ENCODE measurements at regions not wholly inside any gene's neighbourhood (a gene's known extent, or its start where the extent isn't known, plus 50 kb on each side); places are given as distances from the start of the nearest gene placed in this dataset.

DNA sequence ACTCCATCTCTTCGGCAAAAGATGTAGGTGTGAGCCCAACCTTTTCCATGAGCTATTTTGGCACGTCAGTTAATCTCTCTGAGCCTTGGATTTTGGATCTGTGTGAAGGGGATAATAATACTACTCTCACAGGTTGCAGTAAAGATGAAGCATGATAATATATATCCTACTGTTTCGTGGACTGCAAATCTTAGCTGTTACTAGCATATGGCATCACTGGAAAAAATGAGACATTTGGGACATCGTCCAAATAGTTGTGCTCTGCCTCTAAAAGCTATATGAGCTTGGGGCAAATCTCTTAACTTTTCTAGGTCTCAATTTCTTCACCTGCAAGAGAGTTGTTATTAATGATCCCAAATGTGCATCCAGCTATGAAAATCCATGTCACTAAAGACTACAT, 147.4 kb upstream of the ZRANB2 start:
- Histone ChIP-seq H3F3A (ENCODE audit: insufficient read depth, low read depth) (no peaks in the 10 kb centered on the region), H2AFZ (no peak overlapping the region), H3K27ac (no peak overlapping the region), H3K9me3 (ENCODE audit: insufficient read depth, low read depth) (peaks cover 3% of the 10 kb centered on the region; the same call in 1 of the 2 replicates), H3K27me3 (ENCODE audit: insufficient read depth, low read depth) (no peaks in the 10 kb centered on the region), H3K36me3 (ENCODE audit: low read depth) (no peaks in the 10 kb centered on the region), H3K9me2 (ENCODE audit: insufficient read depth) (no peaks in the 10 kb centered on the region; the same call in 1 of the 2 replicates), H3K4me2 (no peak overlapping the region), H4K20me1 (ENCODE audit: insufficient read depth) (no peaks in the 10 kb centered on the region), H3K4me3 (no peak overlapping the region), H3K79me2 (ENCODE audit: low read depth) (no peaks in the 10 kb centered on the region), H3K4me1 (replicated peaks; ENCODE audit: insufficient read depth) (no peaks in the 10 kb centered on the region)
- TF ChIP-seq EZH2 (IDR thresholded peaks at IDR 0.05; ENCODE audit: low read depth) = no peak
- TF ChIP-seq, protein P1, sequence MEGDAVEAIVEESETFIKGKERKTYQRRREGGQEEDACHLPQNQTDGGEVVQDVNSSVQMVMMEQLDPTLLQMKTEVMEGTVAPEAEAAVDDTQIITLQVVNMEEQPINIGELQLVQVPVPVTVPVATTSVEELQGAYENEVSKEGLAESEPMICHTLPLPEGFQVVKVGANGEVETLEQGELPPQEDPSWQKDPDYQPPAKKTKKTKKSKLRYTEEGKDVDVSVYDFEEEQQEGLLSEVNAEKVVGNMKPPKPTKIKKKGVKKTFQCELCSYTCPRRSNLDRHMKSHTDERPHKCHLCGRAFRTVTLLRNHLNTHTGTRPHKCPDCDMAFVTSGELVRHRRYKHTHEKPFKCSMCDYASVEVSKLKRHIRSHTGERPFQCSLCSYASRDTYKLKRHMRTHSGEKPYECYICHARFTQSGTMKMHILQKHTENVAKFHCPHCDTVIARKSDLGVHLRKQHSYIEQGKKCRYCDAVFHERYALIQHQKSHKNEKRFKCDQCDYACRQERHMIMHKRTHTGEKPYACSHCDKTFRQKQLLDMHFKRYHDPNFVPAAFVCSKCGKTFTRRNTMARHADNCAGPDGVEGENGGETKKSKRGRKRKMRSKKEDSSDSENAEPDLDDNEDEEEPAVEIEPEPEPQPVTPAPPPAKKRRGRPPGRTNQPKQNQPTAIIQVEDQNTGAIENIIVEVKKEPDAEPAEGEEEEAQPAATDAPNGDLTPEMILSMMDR (conservative IDR thresholded peaks at IDR 0.05) = no peak
- ChIA-PET POLR2A (ENCODE audit: unreplicated experiment) (no interaction called here), CTCF (no interaction called here)
- no peak for DNase-seq
- intact Hi-C loops (cut with micrococcal nuclease; ENCODE audit: unreplicated experiment) = no loop called here
- BruUV-seq (replicated peaks) = no TSS peak

DNA sequence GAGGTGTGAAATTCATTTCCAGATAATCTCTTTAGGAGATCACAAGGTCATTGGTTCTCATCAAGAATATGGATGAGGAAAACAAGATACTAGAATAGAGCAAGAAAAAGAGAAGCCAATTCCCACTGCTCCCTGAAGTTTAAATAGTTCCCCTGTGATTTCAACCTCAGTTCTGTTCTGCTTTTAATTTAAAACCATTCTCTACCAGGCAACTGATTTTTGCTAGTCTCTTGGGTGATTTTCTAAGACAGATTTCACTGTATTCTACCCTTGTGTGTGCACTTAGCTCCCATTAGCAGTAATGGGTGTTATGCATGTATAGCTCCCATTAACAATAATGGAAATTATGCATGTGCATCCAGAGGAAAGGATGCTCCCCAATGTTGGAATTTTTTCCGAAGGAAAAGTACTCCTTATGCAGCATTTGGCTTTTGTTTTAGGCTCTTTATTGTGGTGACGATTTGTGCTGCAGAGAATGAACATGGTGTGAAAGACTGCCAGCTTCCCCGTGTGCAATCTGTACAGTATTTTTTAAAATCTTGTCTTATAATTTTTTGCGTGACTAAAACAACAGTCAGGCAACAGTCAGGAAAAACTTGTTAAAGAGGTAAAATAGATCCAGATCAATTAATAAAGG, 144.0 kb upstream of the ZRANB2 start:
- Histone ChIP-seq H3K9me3 (ENCODE audit: insufficient read depth, low read depth) (no peaks in the 10 kb centered on the region), H3K4me2 (no peak overlapping the region), H3F3A (ENCODE audit: insufficient read depth, low read depth) (no peaks in the 10 kb centered on the region), H3K4me3 (no peak overlapping the region), H3K36me3 (ENCODE audit: low read depth) (no peaks in the 10 kb centered on the region), H3K9me2 (ENCODE audit: insufficient read depth) (no peaks in the 10 kb centered on the region), H3K27me3 (ENCODE audit: insufficient read depth, low read depth) (no peaks in the 10 kb centered on the region), H3K27ac (no peak overlapping the region), H3K4me1 (replicated peaks; ENCODE audit: insufficient read depth) (no peaks in the 10 kb centered on the region), H3K79me2 (ENCODE audit: low read depth) (no peaks in the 10 kb centered on the region), H4K20me1 (ENCODE audit: insufficient read depth) (no peaks in the 10 kb centered on the region), H2AFZ (no peak overlapping the region)
- no peak for TF ChIP-seq EZH2 (IDR thresholded peaks at IDR 0.05; ENCODE audit: low read depth)
- TF ChIP-seq, protein P1 (conservative IDR thresholded peaks at IDR 0.05) = no peak
- intact Hi-C loops (cut with micrococcal nuclease; ENCODE audit: unreplicated experiment) = no loop called here
- no peak for DNase-seq
- no TSS peak for BruUV-seq (replicated peaks)
- POLR2A ChIA-PET (ENCODE audit: unreplicated experiment) = no interaction called here
- CTCF ChIA-PET = no interaction called here

DNA sequence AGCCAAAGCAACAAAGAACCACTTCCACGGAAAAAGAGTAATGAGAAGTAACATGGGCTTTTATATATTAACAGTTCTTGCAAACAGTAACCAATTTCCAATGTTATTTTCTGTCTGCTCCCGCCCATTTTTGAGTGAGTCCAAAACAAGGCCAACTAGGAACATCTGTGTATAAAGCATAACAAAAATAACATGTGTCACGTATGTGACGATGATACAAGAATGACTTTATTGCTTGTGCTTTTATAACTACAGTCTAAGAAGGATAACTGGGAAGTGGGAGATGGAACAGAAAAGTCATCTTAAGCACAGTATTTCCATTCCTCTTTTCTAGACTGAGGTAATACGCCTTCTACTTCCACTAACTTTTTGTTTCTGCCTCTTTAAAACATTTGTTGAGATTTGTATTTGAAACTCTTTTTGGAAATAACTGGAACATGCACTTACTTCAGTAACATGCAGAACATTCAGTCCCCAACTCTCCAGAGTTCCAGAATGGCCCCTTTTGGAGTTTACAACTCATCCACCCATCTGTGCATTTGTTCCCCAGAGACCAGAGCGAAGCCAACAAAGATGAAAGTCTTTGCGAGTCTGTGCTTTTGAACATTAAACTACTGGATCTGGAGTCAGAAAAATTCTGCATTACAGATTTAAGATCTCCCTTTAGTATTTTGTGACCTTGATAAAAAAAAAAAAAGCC, 143.0 kb upstream of the ZRANB2 start:
- no peaks in the 10 kb centered on the region for H3K9me3 ChIP-seq (ENCODE audit: insufficient read depth, low read depth)
- intact Hi-C loops (cut with micrococcal nuclease; ENCODE audit: unreplicated experiment) = no loop called here
- no peaks in the 10 kb centered on the region for H3K27me3 ChIP-seq (ENCODE audit: insufficient read depth, low read depth)
- H3K4me1 ChIP-seq (replicated peaks; ENCODE audit: insufficient read depth) = no peaks in the 10 kb centered on the region
- no peaks in the 10 kb centered on the region for H4K20me1 ChIP-seq (ENCODE audit: insufficient read depth)
- TF ChIP-seq EZH2 (IDR thresholded peaks at IDR 0.05; ENCODE audit: low read depth) = no peak
- TF ChIP-seq, protein P1 (conservative IDR thresholded peaks at IDR 0.05) = no peak
- no peaks in the 10 kb centered on the region for H3K36me3 ChIP-seq (ENCODE audit: low read depth)
- no peak overlapping the region for H3K4me3 ChIP-seq
- H3K79me2 ChIP-seq (ENCODE audit: low read depth) = no peaks in the 10 kb centered on the region
- H3F3A ChIP-seq (ENCODE audit: insufficient read depth, low read depth) = no peaks in the 10 kb centered on the region
- H3K9me2 ChIP-seq (ENCODE audit: insufficient read depth) = no peaks in the 10 kb centered on the region
- BruUV-seq (replicated peaks) = no TSS peak
- no peak overlapping the region for H3K4me2 ChIP-seq
- POLR2A ChIA-PET (ENCODE audit: unreplicated experiment) = no interaction called here
- H3K27ac ChIP-seq = no peak overlapping the region
- CTCF ChIA-PET = no interaction called here
- no peak for DNase-seq
- H2AFZ ChIP-seq = no peak overlapping the region

All from PC-9 (cell line).